HepG2 (cell line): ENCODE measurements at regions not wholly inside any gene's neighbourhood (a gene's known extent, or its start where the extent isn't known, plus 50 kb on each side); places are given as distances from the start of the nearest gene placed in this dataset.
A peak's percentile ranks its signal among the peaks of the same experiment; 100 is the strongest.

Experiments
- ATAC-seq: fragments of 200-7000 bp; cut with Tn5 transposase; 3 replicates; pipeline ENCODE4 v1.9.1; 2020; ENCODE audit warnings: mild to moderate bottlenecking, moderate library complexity
- BruUV-seq: library from RNA; stranded (reverse); fragments of 400-500 nt; replicated peaks from 2 replicates; lab custom pipeline; 2021; lab: Mats Ljungman, UMichigan
- CTCF ChIA-PET: fragments of 300-600 bp; formaldehyde crosslinking; extraction: SDS; loops from one replicate; lab custom pipeline; 2021; ENCODE audit warnings: low total read pairs, inconsistent platforms, low intra/inter-chr PET ratio; lab: Yijun Ruan, JAX
- POLR2A ChIA-PET: fragments of 350-600 bp; sonication (Branson Sonifier 250); formaldehyde crosslinking; loops from one replicate; lab custom pipeline; 2020; ENCODE audit warnings: antibody characterized with exemption, inconsistent platforms; lab: Yijun Ruan, JAX
- DNase-seq: peaks from one replicate; pipeline ENCODE4 v3.0.0-alpha.2; 2015; ENCODE audit warnings: low spot score
- FAIRE-seq: peaks from 3 replicates; lab custom pipeline; 2011; peaks lifted over from hg19 to GRCh38; lab: Jason Lieb, UNC
- H2AFZ ChIP-seq: one replicate; pipeline ENCODE4 v1.6.1; 2011; ENCODE audit warnings: low read length, inconsistent platforms
- H3K27ac ChIP-seq: fragments of 300-600 bp; 3 replicates; pipeline ENCODE4 v1.8.0; 2011; ENCODE audit warnings: mixed run types, mild to moderate bottlenecking, mixed read lengths, low read length, inconsistent platforms; ENCODE audit not compliant: insufficient read depth; ENCODE audit errors: extremely low read length
- H3K27me3 ChIP-seq, 2 experiments: fragments of 200-600 bp in 1 of 2; 2 replicates in 1 of 2; 3 replicates in 1 of 2; pipeline versions ENCODE4 v1.6.0 to v1.8.0; 2011; ENCODE audit warnings: low read length in 2 of 2, mild to moderate bottlenecking in 2 of 2, moderate library complexity in 2 of 2, inconsistent platforms in 1 of 2; ENCODE audit not compliant: insufficient read depth in 2 of 2, control insufficient read depth in 1 of 2
- H3K36me3 ChIP-seq, 2 experiments: fragments of 200-600 bp in 1 of 2; replicated peaks in 1 of 2; 2 replicates in 1 of 2; 3 replicates in 1 of 2; pipeline versions ENCODE4 v1.5.1 to v1.8.0; 2011; ENCODE audit warnings: low read length in 2 of 2, inconsistent platforms in 1 of 2; ENCODE audit not compliant: insufficient read depth in 2 of 2, control insufficient read depth in 1 of 2
- H3K4me1 ChIP-seq: 2 replicates; pipeline ENCODE4 v1.5.1; 2012; ENCODE audit warnings: low read length, inconsistent platforms; ENCODE audit not compliant: insufficient read depth
- H3K4me2 ChIP-seq: 2 replicates; pipeline ENCODE4 v1.6.0; 2011; ENCODE audit warnings: low read depth, low read length, inconsistent platforms
- H3K4me3 ChIP-seq, 3 experiments: fragments of 200-600 bp in 1 of 3; sonication (generic), shearing (Covaris generic) in 1 of 3; replicated peaks in 1 of 3; 2 replicates each; pipeline ENCODE4 v1.5.1; 2011 to 2016; ENCODE audit warnings: low read length in 3 of 3, inconsistent platforms in 2 of 3, low read depth in 2 of 3, mild to moderate bottlenecking in 2 of 3, control low read depth in 1 of 3, mixed read lengths in 1 of 3; ENCODE audit not compliant: insufficient read depth in 1 of 3
- H3K79me2 ChIP-seq: one replicate; pipeline ENCODE4 v1.6.1; 2011; ENCODE audit warnings: low read length, inconsistent platforms; ENCODE audit not compliant: insufficient read depth
- H3K9ac ChIP-seq: 2 replicates; pipeline ENCODE4 v1.6.0; 2011; ENCODE audit warnings: mild to moderate bottlenecking, low read depth, low read length, inconsistent platforms; ENCODE audit not compliant: insufficient read depth
- H3K9me3 ChIP-seq: 2 replicates; pipeline ENCODE4 v1.5.1; 2012; ENCODE audit warnings: mild to moderate bottlenecking, low read length
- H4K20me1 ChIP-seq: 2 replicates; pipeline ENCODE4 v1.6.0; 2011; ENCODE audit warnings: inconsistent platforms, mild to moderate bottlenecking, low read length, moderate library complexity; ENCODE audit not compliant: insufficient read depth
- HMG20B ChIP-seq: conservative IDR thresholded peaks from 2 replicates; pipeline ENCODE4 v1.6.1; 2016; ENCODE audit warnings: missing genetic modification reagents, missing compliant biosample characterization
- LCORL ChIP-seq, 2 experiments: fragments of 450-650 bp in 1 of 2; sonication (generic) in 1 of 2; formaldehyde crosslinking in 1 of 2; IDR thresholded peaks; 2 replicates each; pipeline versions ENCODE4 v1.5.0 to v1.6.1; 2017 to 2020; ENCODE audit warnings: antibody characterized with exemption in 1 of 2, missing genetic modification reagents in 1 of 2
- ZKSCAN8 ChIP-seq: IDR thresholded peaks from 2 replicates; pipeline ENCODE4 v1.6.1; 2016; ENCODE audit warnings: borderline replicate concordance, missing genetic modification reagents, missing compliant biosample characterization
- ZNF451 ChIP-seq: sonication (generic); formaldehyde crosslinking; IDR thresholded peaks from 2 replicates; pipeline ENCODE4 v1.5.0; 2020; ENCODE audit warnings: mild to moderate bottlenecking, missing genetic modification reagents
- ZNF598 ChIP-seq: sonication (generic); formaldehyde crosslinking; IDR thresholded peaks from 2 replicates; pipeline ENCODE4 v1.5.1; 2020; ENCODE audit warnings: mild to moderate bottlenecking, missing genetic modification reagents, borderline replicate concordance
- ZNF619 ChIP-seq: sonication (generic); formaldehyde crosslinking; IDR thresholded peaks from 2 replicates; pipeline ENCODE4 v1.4.0; 2020; ENCODE audit warnings: mild to moderate bottlenecking, missing genetic modification reagents
- whole genome bisulfite sequencing: methylation state at CpG from one replicate; pipeline ENCODE4 v1.1.6; 2017; ENCODE audit warnings: low lambda C conversion rate; 5-methylcytosine and 5-hydroxymethylcytosine counted together
- in situ Hi-C: cut with HindIII; loops from 2 replicates; pipeline ENCODE4 v1.10.0; 2017; ENCODE audit warnings: low pct_unique_long_range_greater_than_20kb; ENCODE audit not compliant: extremely low pct_ligation_motif_present
- intact Hi-C: fragments of 100-400 bp; cut with micrococcal nuclease; formaldehyde crosslinking; loops from one replicate; pipeline ENCODE4 v1.10.0; 2022; ENCODE audit not compliant: unreplicated experiment
- TF ChIP-seq, protein P1 (sequence below): sonication (generic); formaldehyde crosslinking; IDR thresholded peaks from 2 replicates; pipeline ENCODE4 v1.4.0; 2020; ENCODE audit warnings: missing genetic modification reagents
- TF ChIP-seq, protein P2 (sequence below): sonication (generic); formaldehyde crosslinking; IDR thresholded peaks from 2 replicates; pipeline ENCODE4 v1.4.0; 2020; ENCODE audit warnings: mild to moderate bottlenecking, missing genetic modification reagents
- TF ChIP-seq, protein P3 (sequence below): sonication (generic); formaldehyde crosslinking; IDR thresholded peaks from 2 replicates; pipeline ENCODE4 v1.4.0; 2020; ENCODE audit warnings: low read depth, mild to moderate bottlenecking, missing genetic modification reagents
- TF ChIP-seq, protein P4 (sequence below): IDR thresholded peaks from 2 replicates; pipeline ENCODE4 v1.6.1; 2016; ENCODE audit warnings: mild to moderate bottlenecking
- TF ChIP-seq, protein P5 (sequence below): sonication (generic); formaldehyde crosslinking; IDR thresholded peaks from 2 replicates; pipeline ENCODE4 v1.4.0; 2020; ENCODE audit warnings: missing genetic modification reagents
- TF ChIP-seq, protein P6 (sequence below): sonication (generic); formaldehyde crosslinking; IDR thresholded peaks from 2 replicates; pipeline ENCODE4 v1.5.1; 2020; ENCODE audit warnings: missing genetic modification reagents, mild to moderate bottlenecking, borderline replicate concordance

DNA sequence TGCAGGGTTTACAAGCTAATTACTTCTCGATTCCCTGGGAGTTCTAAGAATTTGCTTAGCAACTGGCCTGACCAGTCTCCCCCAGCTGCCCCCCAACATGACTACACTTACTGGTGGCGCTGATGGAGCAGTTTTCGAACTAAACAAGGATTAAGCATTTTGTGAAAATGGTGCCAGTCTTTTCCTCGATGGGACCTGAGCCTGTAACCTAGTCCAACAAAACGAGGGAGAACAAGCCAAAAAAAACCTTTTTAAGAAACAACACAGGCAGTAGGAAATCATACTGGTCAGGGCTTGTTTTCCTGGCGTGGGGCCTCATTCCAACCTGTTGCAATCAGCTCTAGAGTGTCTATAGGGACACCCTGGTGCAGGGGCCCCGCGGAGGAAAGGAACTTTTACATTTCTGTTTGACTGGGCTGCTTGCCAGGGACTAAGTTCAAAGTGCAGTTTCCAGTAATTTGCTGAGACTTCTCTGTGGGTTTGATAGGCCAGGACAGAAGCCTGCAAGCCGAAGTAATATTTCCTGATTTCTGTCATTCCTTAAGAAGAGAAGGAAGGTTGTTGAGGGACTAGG lies 158.7 kb downstream of the SPRY1 start:
- whole genome bisulfite sequencing, result 0% methylated on average over 8 of the region's 9 CpGs
- BruUV-seq, result no TSS peak
- intact Hi-C loops, result loop anchor here (1.0 to 5.0 kb wide), 6 partner anchors 43 to 208 kb away; partner anchors contain the start of gene SPRY1
- in situ Hi-C loops, result loop anchor here (25.0 kb wide), 1 partner anchor 557 kb away; no protein-coding TSS in a partner anchor
- DNase-seq, result peak; percentile 98
- POLR2A ChIA-PET, result interaction anchor here (1.0 to 4.5 kb wide), 25 partner anchors 9 to 633 kb away, joined by 3 to 53 read pairs (median 5); partner anchors contain the start of genes NUDT6 and SPRY1
- Histone ChIP-seq H3K36me3 (no peaks in the 10 kb centered on the region), H4K20me1 (no peaks in the 10 kb centered on the region), H3K4me3 (peak overlapping the region; percentile 25 to 54 (median 39); a peak in 5 of 6 replicates), H3K79me2 (peaks cover 3% of the 10 kb centered on the region), H3K9ac (peak overlapping the region; percentile 83), H3K27ac (peak overlapping the region; percentile 98), H3K4me1 (peaks cover 76% of the 10 kb centered on the region), H2AFZ (no peak overlapping the region), H3K27me3 (no peaks in the 10 kb centered on the region), H3K4me2 (peak overlapping the region; percentile 93), H3K9me3 (no peaks in the 10 kb centered on the region)
- peak; percentile 60 for FAIRE-seq
- CTCF ChIA-PET, result interaction anchor here (1.2 kb wide), 1 partner anchor 9 kb away, joined by 4 read pairs; no protein-coding TSS in a partner anchor
- ATAC-seq, result peak; percentile 97
- TF ChIP-seq, protein P1, sequence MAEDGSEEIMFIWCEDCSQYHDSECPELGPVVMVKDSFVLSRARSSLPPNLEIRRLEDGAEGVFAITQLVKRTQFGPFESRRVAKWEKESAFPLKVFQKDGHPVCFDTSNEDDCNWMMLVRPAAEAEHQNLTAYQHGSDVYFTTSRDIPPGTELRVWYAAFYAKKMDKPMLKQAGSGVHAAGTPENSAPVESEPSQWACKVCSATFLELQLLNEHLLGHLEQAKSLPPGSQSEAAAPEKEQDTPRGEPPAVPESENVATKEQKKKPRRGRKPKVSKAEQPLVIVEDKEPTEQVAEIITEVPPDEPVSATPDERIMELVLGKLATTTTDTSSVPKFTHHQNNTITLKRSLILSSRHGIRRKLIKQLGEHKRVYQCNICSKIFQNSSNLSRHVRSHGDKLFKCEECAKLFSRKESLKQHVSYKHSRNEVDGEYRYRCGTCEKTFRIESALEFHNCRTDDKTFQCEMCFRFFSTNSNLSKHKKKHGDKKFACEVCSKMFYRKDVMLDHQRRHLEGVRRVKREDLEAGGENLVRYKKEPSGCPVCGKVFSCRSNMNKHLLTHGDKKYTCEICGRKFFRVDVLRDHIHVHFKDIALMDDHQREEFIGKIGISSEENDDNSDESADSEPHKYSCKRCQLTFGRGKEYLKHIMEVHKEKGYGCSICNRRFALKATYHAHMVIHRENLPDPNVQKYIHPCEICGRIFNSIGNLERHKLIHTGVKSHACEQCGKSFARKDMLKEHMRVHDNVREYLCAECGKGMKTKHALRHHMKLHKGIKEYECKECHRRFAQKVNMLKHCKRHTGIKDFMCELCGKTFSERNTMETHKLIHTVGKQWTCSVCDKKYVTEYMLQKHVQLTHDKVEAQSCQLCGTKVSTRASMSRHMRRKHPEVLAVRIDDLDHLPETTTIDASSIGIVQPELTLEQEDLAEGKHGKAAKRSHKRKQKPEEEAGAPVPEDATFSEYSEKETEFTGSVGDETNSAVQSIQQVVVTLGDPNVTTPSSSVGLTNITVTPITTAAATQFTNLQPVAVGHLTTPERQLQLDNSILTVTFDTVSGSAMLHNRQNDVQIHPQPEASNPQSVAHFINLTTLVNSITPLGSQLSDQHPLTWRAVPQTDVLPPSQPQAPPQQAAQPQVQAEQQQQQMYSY (CRISPR knock-in tag), result peak; percentile 44; the same call in 1 of the 2 replicates
- TF ChIP-seq, protein P2, sequence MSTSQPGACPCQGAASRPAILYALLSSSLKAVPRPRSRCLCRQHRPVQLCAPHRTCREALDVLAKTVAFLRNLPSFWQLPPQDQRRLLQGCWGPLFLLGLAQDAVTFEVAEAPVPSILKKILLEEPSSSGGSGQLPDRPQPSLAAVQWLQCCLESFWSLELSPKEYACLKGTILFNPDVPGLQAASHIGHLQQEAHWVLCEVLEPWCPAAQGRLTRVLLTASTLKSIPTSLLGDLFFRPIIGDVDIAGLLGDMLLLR, result peak; percentile 65; the same call in 1 of the 2 replicates
- TF ChIP-seq LCORL (IDR thresholded peaks at IDR 0.05), result peak; percentile 65; the same call in 1 of the 2 replicates
- TF ChIP-seq LCORL (CRISPR knock-in tag; IDR thresholded peaks at IDR 0.05), result peak; percentile 87
- TF ChIP-seq, protein P3, sequence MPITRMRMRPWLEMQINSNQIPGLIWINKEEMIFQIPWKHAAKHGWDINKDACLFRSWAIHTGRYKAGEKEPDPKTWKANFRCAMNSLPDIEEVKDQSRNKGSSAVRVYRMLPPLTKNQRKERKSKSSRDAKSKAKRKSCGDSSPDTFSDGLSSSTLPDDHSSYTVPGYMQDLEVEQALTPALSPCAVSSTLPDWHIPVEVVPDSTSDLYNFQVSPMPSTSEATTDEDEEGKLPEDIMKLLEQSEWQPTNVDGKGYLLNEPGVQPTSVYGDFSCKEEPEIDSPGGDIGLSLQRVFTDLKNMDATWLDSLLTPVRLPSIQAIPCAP (CRISPR knock-in tag), result no peak
- TF ChIP-seq, protein P4, sequence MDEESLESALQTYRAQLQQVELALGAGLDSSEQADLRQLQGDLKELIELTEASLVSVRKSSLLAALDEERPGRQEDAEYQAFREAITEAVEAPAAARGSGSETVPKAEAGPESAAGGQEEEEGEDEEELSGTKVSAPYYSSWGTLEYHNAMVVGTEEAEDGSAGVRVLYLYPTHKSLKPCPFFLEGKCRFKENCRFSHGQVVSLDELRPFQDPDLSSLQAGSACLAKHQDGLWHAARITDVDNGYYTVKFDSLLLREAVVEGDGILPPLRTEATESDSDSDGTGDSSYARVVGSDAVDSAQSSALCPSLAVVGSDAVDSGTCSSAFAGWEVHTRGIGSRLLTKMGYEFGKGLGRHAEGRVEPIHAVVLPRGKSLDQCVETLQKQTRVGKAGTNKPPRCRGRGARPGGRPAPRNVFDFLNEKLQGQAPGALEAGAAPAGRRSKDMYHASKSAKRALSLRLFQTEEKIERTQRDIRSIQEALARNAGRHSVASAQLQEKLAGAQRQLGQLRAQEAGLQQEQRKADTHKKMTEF (CRISPR knock-in tag), result peak; percentile 97
- TF ChIP-seq, protein P5, sequence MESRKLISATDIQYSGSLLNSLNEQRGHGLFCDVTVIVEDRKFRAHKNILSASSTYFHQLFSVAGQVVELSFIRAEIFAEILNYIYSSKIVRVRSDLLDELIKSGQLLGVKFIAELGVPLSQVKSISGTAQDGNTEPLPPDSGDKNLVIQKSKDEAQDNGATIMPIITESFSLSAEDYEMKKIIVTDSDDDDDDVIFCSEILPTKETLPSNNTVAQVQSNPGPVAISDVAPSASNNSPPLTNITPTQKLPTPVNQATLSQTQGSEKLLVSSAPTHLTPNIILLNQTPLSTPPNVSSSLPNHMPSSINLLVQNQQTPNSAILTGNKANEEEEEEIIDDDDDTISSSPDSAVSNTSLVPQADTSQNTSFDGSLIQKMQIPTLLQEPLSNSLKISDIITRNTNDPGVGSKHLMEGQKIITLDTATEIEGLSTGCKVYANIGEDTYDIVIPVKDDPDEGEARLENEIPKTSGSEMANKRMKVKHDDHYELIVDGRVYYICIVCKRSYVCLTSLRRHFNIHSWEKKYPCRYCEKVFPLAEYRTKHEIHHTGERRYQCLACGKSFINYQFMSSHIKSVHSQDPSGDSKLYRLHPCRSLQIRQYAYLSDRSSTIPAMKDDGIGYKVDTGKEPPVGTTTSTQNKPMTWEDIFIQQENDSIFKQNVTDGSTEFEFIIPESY, result peak; percentile 78; the same call in 1 of the 2 replicates
- no peak for TF ChIP-seq ZNF619 (CRISPR knock-in tag)
- TF ChIP-seq, protein P6, sequence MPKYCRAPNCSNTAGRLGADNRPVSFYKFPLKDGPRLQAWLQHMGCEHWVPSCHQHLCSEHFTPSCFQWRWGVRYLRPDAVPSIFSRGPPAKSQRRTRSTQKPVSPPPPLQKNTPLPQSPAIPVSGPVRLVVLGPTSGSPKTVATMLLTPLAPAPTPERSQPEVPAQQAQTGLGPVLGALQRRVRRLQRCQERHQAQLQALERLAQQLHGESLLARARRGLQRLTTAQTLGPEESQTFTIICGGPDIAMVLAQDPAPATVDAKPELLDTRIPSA (CRISPR knock-in tag), result no peak
- TF ChIP-seq HMG20B (CRISPR knock-in tag), result peak; percentile 89
- no peak for TF ChIP-seq ZNF598 (CRISPR knock-in tag)
- TF ChIP-seq ZNF451 (CRISPR knock-in tag), result no peak
- peak; percentile 85; the same call in 1 of the 2 replicates for TF ChIP-seq ZKSCAN8 (CRISPR knock-in tag)
